Islet precursor cell (in vitro differentiated cells): ENCODE measurements at regions not wholly inside any gene's neighbourhood (a gene's known extent, or its start where the extent isn't known, plus 50 kb on each side); places are given as distances from the start of the nearest gene placed in this dataset.

Experiments
- DNase-seq: peaks from one replicate; pipeline ENCODE4 v3.0.0-alpha.2; 2018

GRCh38 chr7:25758559-25758958 lies 393.4 kb upstream of the NFE2L3 start:
- DNase-seq: no peak

- DNase-seq: no peak
Measured at GRCh38 chr7:25759286-25759685, 392.7 kb upstream of the NFE2L3 start.

DNA sequence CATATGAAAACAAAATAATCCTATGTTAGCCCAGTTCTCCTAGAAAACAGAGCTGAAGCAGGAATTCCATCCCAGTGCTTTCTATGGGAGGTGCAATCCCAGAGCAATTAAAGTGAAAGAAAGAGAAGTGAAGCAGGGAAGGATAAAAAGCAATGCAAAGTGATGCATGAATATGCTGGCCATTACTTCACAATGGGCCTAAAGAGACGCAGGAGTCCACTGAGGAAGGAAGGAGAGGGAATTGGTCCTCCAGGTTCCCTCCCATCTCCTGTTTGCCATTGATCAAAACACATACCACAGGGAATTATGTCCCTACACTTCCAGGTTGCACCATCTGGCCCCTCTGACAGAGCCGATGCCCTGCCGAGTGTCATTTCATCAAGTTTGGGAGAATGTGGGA lies 392.2 kb upstream of the NFE2L3 start:
- DNase-seq: no peak

GRCh38 chr7:25762511-25763462 lies 389.2 kb upstream of the NFE2L3 start:
- DNase-seq: no peak

- no peak for DNase-seq
Measured at GRCh38 chr7:25763463-25763860, 388.5 kb upstream of the NFE2L3 start.

DNA sequence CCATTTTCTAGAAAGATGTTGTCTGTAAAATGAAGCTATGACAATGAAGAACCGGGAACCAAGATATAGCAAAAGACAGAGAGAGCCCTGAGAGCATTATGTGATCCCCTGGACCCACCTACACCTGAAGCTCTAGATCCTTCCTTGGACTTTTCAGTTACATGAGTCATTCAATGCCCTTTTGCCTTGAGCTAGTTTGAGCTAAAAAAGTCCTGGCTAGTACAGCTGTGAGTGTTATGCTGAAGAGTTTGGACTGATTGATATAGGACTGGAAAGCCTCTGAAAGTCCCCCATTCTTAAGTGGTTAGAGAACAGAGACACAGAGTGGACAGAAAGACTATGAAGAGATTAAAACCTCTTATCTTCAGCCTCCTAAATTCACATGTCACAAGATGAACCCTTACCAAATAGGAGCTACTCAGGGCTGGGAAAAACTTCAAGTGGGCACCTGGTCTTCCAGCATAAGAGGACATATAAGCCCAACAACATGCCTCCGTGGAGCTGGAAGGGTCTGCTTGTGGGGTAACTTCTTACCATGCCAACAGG lies 386.8 kb upstream of the NFE2L3 start:
- DNase-seq: no peak

GRCh38 chr7:25770235-25770634 lies 381.8 kb upstream of the NFE2L3 start:
- no peak for DNase-seq

GRCh38 chr7:25770670-25771069 lies 381.3 kb upstream of the NFE2L3 start:
- DNase-seq: no peak

DNA sequence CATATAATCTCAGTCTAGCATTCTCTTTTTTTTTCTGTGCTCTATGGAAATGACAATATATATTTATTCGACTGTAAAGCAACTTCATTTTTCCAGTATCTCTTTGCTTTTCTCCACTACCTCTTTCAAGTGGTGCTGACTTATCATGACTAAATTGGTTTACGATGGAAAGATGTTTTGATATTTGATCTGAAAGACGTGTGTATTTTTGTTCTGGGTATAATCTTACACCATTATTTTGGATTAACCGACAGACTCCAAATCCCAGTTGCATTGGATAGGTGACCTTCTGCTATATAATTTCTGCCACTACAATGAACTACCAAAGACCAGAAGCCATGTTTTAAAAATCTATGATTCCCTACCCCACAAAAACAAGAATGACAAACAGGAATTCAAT lies 380.5 kb upstream of the NFE2L3 start:
- no peak for DNase-seq

DNA sequence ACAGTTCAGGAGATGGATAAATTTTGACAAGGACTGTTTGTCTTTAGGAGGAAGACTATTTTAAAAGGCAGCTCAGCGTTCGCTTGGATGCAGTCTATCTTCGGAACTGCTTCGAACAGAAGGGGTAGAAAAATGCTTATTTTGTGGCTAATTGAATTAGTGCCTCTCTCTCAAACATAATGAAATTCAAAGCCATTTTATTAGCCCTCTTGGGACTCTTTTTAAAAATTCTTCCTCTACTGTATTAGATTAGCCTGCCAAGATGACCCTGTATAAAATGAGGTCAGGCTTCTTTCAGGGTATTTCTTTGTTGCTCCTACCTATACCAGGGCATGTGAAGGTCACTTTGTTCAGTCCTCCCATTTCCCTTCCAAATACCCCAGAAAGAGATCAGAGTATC lies 379.2 kb upstream of the NFE2L3 start:
- DNase-seq: no peak

DNA sequence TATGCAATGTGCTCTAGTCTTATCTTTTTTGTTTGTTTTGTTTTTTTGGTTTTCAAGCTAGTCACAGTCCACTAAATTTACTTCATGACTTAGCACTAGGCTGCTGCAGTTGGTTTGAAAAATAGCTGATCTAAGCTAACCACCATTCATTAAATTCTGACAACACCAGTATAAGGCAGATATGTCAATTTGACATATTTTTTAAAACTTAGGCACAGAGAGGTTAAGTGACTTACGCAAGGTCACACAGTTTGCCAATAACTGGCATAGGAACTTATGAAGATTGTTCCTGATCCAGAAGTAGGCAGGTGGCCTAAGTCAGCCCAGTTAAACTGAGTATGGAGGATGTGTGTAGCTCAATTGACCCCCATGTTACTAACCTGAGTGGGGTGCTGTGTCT lies 377.3 kb upstream of the NFE2L3 start:
- DNase-seq: no peak

DNA sequence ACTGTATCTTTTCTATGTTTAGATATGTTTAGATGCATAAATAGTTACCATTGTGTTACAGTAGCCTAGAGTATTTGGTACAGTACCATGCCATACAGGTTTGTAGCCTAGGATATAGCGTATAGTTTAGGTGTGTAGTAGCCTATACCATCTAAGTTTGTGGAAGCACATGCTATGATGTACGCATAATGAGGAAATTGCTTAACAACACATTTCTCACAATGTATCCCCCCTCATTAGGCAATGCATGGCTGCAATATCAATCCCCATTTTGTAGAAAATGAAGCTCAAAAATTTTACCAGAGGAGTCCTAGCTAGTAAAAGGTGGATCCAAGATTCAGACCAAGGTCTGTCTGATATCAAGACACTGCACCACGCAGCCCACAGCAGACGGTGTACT lies 376.4 kb upstream of the NFE2L3 start:
- no peak for DNase-seq

GRCh38 chr7:25775999-25776743 lies 375.8 kb upstream of the NFE2L3 start:
- DNase-seq: no peak

DNA sequence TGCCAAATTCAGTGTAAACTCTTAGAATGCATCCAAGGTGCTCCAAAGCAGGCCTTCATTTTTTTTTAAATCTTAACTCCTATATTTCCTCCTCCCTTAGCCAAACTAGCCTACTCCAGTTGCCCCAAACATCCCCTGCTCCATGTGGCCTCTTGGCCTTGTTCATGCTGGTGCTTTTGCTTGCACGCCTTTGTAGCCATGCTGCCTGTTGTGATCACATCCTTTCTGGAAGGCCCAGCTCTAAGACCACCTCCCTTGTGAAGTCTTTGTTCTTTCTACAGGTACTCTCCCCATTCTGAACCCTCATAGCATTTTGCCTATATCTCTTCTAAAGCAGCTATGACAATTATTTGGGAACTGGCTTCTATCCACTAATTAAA lies 375.3 kb upstream of the NFE2L3 start:
- DNase-seq: no peak

DNA sequence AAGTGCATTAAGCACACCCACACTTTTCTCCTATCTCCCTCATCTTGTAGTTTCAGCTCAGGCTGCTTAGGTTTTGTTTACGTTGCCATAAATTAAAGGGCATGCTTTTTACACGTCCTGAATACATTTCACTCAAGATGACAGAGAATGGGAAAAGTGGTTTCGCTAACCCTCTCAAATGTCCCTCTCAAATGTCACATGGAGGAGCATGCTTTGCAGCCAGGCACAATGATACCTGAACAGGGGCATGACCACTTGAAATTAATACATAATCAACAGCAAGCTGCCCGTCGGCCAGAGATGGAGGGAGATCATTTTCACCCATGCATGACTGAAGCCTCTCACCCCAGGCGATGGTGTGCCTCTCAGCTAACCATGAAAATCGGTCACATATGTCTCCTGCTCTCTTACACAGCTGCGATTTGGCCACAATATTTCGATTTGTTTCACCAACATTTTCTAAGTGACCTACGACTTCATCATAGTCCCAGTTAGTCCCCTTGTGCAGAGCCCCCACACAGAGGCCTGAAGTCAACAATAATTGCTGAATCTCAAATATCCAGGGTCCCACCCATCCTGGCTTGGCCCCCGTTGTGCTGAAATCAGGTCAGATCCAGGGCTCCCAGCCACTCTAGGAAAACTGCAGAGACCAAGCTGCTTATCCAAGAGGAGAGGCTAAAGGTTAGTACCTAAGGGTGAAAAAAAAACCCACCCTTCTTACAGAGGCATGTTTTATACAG lies 373.9 kb upstream of the NFE2L3 start:
- no peak for DNase-seq

- DNase-seq: no peak
Measured at GRCh38 chr7:25779002-25779546, 372.9 kb upstream of the NFE2L3 start.

DNA sequence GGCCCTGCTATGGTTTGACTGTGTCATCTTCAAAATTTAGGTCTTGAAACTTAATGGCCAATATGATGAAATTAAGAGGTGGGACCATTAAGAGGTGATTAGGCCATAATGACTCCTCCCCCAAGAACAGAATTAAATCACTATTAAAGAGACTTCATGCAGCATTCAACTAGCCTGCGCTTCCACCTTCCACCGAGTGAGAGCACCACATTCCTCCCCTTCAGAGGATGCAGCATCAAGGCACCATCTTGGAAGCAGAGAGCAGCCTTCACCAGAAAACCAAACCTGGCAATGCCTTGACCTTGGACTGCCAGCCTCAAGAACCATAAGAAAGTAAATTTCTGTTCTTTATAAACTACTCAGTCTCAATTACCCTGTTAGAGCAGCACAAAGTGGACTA lies 371.1 kb upstream of the NFE2L3 start:
- DNase-seq: no peak

DNA sequence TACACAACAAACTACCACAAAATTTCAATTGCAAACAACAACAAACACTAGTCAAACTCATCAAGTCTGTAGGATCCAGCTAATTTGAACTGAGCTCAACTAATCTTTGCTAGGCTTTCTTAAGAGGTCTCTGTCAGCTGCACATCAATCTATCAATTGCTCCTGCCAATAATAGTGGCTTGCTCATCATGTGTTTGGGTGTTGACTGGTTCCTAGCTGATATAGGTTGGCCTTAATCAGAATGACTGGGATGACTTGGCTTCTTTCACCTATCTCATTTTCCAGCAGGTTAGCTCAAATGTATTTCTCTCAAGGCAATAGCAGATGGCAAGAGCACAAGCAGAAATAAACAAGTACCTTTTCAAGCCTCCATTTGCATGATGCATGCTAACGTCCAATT lies 370.3 kb upstream of the NFE2L3 start:
- no peak for DNase-seq

DNA sequence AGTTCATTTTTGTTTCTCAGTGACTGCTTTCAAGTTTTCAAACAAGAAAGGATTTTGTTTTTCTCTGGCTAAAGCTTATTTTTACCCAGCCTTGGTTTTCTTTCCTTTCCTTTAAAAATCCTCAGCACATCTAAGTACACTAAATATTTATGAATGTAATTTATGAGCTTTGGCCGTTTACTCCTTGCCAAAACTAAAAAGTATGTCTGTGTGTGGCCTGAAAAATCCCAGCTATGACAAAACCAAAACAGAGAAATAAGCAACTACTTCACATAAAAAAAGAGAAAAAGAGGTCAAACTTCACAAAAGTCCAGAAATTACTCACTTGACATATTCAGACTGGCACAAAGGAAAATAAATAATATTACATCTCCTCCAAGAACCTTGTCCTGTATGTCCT lies 365.1 kb upstream of the NFE2L3 start:
- no peak for DNase-seq

GRCh38 chr7:25787336-25787735 lies 364.7 kb upstream of the NFE2L3 start:
- DNase-seq: no peak

- DNase-seq: no peak
Measured at GRCh38 chr7:25788371-25788770, 363.6 kb upstream of the NFE2L3 start.

- no peak for DNase-seq
Measured at GRCh38 chr7:25788961-25789620, 362.9 kb upstream of the NFE2L3 start.
